ENCODE measurements at regions not wholly inside any gene's neighbourhood (a gene's known extent, or its start where the extent isn't known, plus 50 kb on each side); places are given as distances from the start of the nearest gene placed in this dataset.

DNA sequence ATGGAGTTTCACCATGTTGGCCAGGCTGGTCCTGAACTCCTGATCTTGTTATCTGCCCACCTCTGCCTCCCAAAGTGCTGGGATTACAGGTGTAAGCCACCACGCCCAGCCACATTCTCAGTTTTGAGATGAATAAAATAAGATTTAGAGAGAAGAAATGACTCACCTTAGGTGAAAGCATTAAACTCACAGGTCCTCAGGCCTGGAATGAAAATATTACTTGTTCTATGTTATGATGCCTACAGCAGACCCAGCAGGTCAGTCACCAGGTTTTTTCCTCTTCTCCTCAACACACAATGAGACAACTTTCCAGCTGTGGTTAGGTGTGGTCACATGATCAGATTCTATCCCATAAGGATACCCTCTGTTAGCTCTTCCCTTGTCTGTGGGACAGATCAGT lies 150.3 kb downstream of the C16orf95 start:
- H3K4me1 ChIP-seq: no peaks in the 10 kb centered on the region
- H3K27ac ChIP-seq: no peak overlapping the region
- ATAC-seq (no peak), DNase-seq (no peak)
- no peak overlapping the region for H3K4me3 ChIP-seq
- no peaks in the 10 kb centered on the region for H3K36me3 ChIP-seq
- no peaks in the 10 kb centered on the region for H3K27me3 ChIP-seq
- H3K9me3 ChIP-seq: no peaks in the 10 kb centered on the region
- TF ChIP-seq, protein P1, sequence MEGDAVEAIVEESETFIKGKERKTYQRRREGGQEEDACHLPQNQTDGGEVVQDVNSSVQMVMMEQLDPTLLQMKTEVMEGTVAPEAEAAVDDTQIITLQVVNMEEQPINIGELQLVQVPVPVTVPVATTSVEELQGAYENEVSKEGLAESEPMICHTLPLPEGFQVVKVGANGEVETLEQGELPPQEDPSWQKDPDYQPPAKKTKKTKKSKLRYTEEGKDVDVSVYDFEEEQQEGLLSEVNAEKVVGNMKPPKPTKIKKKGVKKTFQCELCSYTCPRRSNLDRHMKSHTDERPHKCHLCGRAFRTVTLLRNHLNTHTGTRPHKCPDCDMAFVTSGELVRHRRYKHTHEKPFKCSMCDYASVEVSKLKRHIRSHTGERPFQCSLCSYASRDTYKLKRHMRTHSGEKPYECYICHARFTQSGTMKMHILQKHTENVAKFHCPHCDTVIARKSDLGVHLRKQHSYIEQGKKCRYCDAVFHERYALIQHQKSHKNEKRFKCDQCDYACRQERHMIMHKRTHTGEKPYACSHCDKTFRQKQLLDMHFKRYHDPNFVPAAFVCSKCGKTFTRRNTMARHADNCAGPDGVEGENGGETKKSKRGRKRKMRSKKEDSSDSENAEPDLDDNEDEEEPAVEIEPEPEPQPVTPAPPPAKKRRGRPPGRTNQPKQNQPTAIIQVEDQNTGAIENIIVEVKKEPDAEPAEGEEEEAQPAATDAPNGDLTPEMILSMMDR (IDR thresholded peaks at IDR 0.05): no peak
- intact Hi-C loops (cut with DNase I): no loop called here

DNA sequence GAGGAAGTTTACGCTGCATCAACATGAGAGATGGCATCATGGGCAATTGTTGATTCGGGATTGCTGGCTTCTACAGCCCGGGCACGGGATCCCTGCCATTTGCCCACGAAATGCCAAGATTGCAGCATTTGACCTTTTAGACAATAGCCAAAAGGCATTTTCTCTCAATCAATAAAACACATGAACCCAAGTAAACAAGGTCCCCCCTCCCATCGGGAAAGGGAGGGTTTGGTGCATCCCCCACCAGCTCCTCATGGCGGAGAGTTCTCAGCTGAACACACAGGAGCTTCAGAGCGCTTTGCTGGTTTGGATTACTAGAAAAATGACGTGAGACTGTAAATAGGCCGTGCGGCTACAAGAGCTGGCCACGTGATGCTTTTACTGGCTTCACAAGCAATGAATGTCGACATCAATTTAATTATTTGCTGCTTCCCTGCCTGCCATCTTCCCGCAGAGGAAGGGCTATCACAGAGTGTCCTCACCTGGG lies 147.6 kb downstream of the C16orf95 start:
- no peak for DNase-seq
- H3K27me3 ChIP-seq: no peaks in the 10 kb centered on the region
- H3K36me3 ChIP-seq: no peaks in the 10 kb centered on the region
- intact Hi-C loops (cut with DNase I): no loop called here
- H3K9me3 ChIP-seq: no peaks in the 10 kb centered on the region
- H3K27ac ChIP-seq: no peak overlapping the region
- H3K4me1 ChIP-seq: no peaks in the 10 kb centered on the region
- TF ChIP-seq, protein P1 (IDR thresholded peaks at IDR 0.05): no peak
- H3K4me3 ChIP-seq: no peak overlapping the region
- no peak for ATAC-seq

DNA sequence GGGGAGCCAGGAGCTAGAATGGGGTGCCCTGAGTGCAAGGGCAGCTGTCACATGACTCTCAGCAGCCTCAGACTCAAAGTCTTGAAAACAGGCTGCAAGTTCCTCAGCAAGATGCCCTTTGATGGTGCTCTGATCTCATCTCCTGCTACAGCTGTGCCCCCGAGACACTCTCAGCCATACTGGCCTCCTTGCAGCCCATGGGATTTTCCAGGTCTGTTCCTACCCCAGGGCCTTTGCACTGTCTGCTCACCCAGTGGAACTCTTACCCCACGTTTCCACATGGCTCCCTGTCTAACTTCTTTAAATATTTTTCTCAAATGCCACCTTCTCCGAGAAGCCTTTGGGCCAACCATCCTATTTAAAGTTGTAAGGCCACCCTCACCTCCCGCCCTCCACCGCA lies 146.9 kb downstream of the C16orf95 start:
- no peaks in the 10 kb centered on the region for H3K27me3 ChIP-seq

DNA sequence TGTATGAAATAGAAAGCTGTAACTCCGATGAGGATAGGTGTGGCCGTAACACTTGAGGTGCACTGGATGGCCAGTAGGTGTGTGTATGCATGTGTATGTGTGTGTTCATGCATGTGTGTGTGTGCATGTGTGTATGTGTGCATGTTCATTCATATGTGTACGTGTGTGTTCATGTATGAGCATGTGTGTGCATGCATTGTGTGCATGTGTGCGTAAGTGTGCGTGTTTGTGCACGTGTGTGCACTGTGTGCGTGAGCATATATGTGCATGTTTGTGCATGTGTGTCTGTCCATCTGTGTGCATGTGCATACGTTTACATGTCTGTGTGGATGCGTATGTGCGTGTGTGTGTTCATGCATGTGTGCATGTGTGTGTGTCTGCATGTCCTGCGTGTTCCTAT lies 145.5 kb downstream of the C16orf95 start:
- Histone ChIP-seq H3K9me3 (no peaks in the 10 kb centered on the region), H3K27ac (no peak overlapping the region), H3K36me3 (no peaks in the 10 kb centered on the region), H3K4me3 (no peak overlapping the region), H3K27me3 (peaks cover 0 to 7% of the 10 kb centered on the region in 2 donors), H3K4me1 (no peaks in the 10 kb centered on the region)
- DNase-seq (no peak), ATAC-seq (no peak)
- TF ChIP-seq, protein P1 (IDR thresholded peaks at IDR 0.05): no peak
- intact Hi-C loops (cut with DNase I): no loop called here

More for the DNA sequence above, 146.9 kb downstream of the C16orf95 start:
- no peaks in the 10 kb centered on the region for H3K36me3 ChIP-seq
- no peaks in the 10 kb centered on the region for H3K4me1 ChIP-seq
- DNase-seq (no peak), ATAC-seq (no peak)
- no peak overlapping the region for H3K27ac ChIP-seq
- H3K9me3 ChIP-seq: no peaks in the 10 kb centered on the region
- intact Hi-C loops (cut with DNase I): no loop called here
- H3K4me3 ChIP-seq: no peak overlapping the region
- TF ChIP-seq, protein P1 (IDR thresholded peaks at IDR 0.05): no peak

DNA sequence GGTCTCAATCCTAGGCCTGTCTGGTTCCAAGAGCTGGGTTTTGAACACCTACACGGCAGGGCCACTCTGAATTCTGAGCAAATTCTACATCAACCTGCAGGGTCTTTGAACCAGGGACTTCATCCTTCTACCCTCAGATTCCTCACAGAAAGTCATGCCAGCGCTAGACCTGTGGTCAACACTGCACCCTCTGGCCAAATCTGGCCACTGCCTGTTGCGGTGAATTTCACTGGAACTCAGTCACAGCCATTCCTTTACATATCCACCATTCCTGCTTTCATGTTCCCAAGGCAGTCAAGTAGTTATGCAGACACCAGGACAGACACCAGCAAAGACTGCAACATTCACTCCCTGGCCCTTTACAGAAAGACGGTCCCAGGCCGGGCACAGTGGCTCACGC lies 144.6 kb downstream of the C16orf95 start:
- Histone ChIP-seq H3K36me3 (no peaks in the 10 kb centered on the region), H3K4me3 (no peak overlapping the region), H3K4me1 (no peaks in the 10 kb centered on the region), H3K27ac (no peak overlapping the region), H3K27me3 (peaks cover 0 to 15% of the 10 kb centered on the region in 2 donors), H3K9me3 (no peaks in the 10 kb centered on the region)
- TF ChIP-seq, protein P1 (IDR thresholded peaks at IDR 0.05): no peak
- ATAC-seq: no peak
- DNase-seq: no peak
- intact Hi-C loops (cut with DNase I): no loop called here
